ENCODE measurements at regions not wholly inside any gene's neighbourhood (a gene's known extent, or its start where the extent isn't known, plus 50 kb on each side); places are given as distances from the start of the nearest gene placed in this dataset.
"Not testable (repeated sequence)": the region's sequence is repeated elsewhere in the genome, so short reads cannot be mapped to it uniquely, and the experiment has no call there.

- Histone ChIP-seq H3K9me3 (ENCODE audit: control insufficient read depth in 1 of 2, insufficient read depth in 1 of 2, low read depth in 1 of 2, low read length in 2 of 2) (no peaks in the 10 kb centered on the region), H3K36me3 (ENCODE audit: control insufficient read depth in 1 of 2, insufficient read depth in 2 of 2, low read length in 2 of 2) (no peaks in the 10 kb centered on the region), H3K4me1 (ENCODE audit: control insufficient read depth in 1 of 2, insufficient read depth in 2 of 2, low read length in 2 of 2) (no peaks in the 10 kb centered on the region), H4K20me1 (ENCODE audit: insufficient read depth) (no peaks in the 10 kb centered on the region), H3K79me2 (ENCODE audit: insufficient read depth, low read length) (no peaks in the 10 kb centered on the region), H3K4me3 (replicated peaks in 1 of 2; ENCODE audit: low read depth in 1 of 2, low read length in 2 of 2) (no peak overlapping the region), H3K27ac (ENCODE audit: low read depth, low read length) (no peak overlapping the region), H3K9me2 (ENCODE audit: insufficient read depth) (no peaks in the 10 kb centered on the region), H3K27me3 (ENCODE audit: insufficient read depth, low read length) (no peaks in the 10 kb centered on the region), H3K9ac (ENCODE audit: low read length) (no peak overlapping the region), H3K4me2 (ENCODE audit: low read length) (no peak overlapping the region), H2AFZ (ENCODE audit: low read depth, low read length, poor library complexity, severe bottlenecking) (no peak overlapping the region)
- DNase-seq (ENCODE audit: low read depth, low spot score) (no peak), ATAC-seq (no peak)
- CTCF ChIA-PET: no interaction called here
- intact Hi-C loops (cut with micrococcal nuclease): no loop called here
- TF ChIP-seq TCF7L2 (IDR thresholded peaks at IDR 0.05; ENCODE audit: borderline replicate concordance, extremely low read depth, insufficient read depth, insufficient read length) (no peak), ZBTB33 (IDR thresholded peaks at IDR 0.05; ENCODE audit: extremely low read depth, insufficient replicate concordance, low read length) (no peak), JUND (IDR thresholded peaks at IDR 0.05) (no peak), EZH2 (IDR thresholded peaks at IDR 0.05) (no peak), YY1 (IDR thresholded peaks at IDR 0.05; ENCODE audit: extremely low read depth, insufficient replicate concordance, low read depth, low read length) (no peak), MAX (IDR thresholded peaks at IDR 0.05) (no peak)
- RAD21 ChIA-PET (ENCODE audit: low non-redundant PET in 1 of 2, low total read pairs in 2 of 2, uncharacterized antibody in 2 of 2, unreplicated experiment in 2 of 2): no interaction called here
- no TSS peak for BruUV-seq (replicated peaks)
- POLR2A ChIA-PET: no interaction called here
These were observed 177.4 kb downstream of the SQOR start for GRCh38 chr15:45812200-45812599.

- RAD21 ChIA-PET (ENCODE audit: low non-redundant PET in 1 of 2, low total read pairs in 2 of 2, uncharacterized antibody in 2 of 2, unreplicated experiment in 2 of 2); intact Hi-C loops (cut with micrococcal nuclease); H2AFZ ChIP-seq (ENCODE audit: low read depth, low read length, poor library complexity, severe bottlenecking); H3K27ac ChIP-seq (ENCODE audit: low read depth, low read length); CTCF ChIA-PET; BruUV-seq (replicated peaks); H3K4me3 ChIP-seq (replicated peaks in 1 of 2; ENCODE audit: low read depth in 1 of 2, low read length in 2 of 2); H3K9me2 ChIP-seq (ENCODE audit: insufficient read depth); H3K36me3 ChIP-seq (ENCODE audit: control insufficient read depth in 1 of 2, insufficient read depth in 2 of 2, low read length in 2 of 2); H3K4me1 ChIP-seq (ENCODE audit: control insufficient read depth in 1 of 2, insufficient read depth in 2 of 2, low read length in 2 of 2); H3K79me2 ChIP-seq (ENCODE audit: insufficient read depth, low read length); H3K4me2 ChIP-seq (ENCODE audit: low read length); H3K9ac ChIP-seq (ENCODE audit: low read length); DNase-seq (ENCODE audit: low read depth, low spot score); H4K20me1 ChIP-seq (ENCODE audit: insufficient read depth); ATAC-seq; H3K27me3 ChIP-seq (ENCODE audit: insufficient read depth, low read length); POLR2A ChIA-PET; H3K9me3 ChIP-seq (ENCODE audit: control insufficient read depth in 1 of 2, insufficient read depth in 1 of 2, low read depth in 1 of 2, low read length in 2 of 2): not testable (repeated sequence)
These were observed 182.7 kb downstream of the SQOR start for GRCh38 chr15:45817578-45817977.

All from HCT116 (cell line).